ENCODE measurements at regions not wholly inside any gene's neighbourhood (a gene's known extent, or its start where the extent isn't known, plus 50 kb on each side); places are given as distances from the start of the nearest gene placed in this dataset.
"Not testable (repeated sequence)": the region's sequence is repeated elsewhere in the genome, so short reads cannot be mapped to it uniquely, and the experiment has no call there.

- H3K27me3 ChIP-seq (ENCODE audit: control insufficient read depth, insufficient read depth, low read length); H3K4me3 ChIP-seq (ENCODE audit: low read length); H3K27me3 Mint-ChIP-seq (ENCODE audit: low read depth in 2 of 2); H3K27ac ChIP-seq (ENCODE audit: low read length); H3K36me3 Mint-ChIP-seq; H3K4me3 Mint-ChIP-seq; H3K9me3 ChIP-seq (ENCODE audit: control insufficient read depth, insufficient read depth, low read length); intact Hi-C loops (cut with micrococcal nuclease); H3K36me3 ChIP-seq (ENCODE audit: control insufficient read depth, insufficient read depth, low read length); H3K4me1 ChIP-seq (ENCODE audit: control insufficient read depth, insufficient read depth, low read length); H3K27ac Mint-ChIP-seq; DNase-seq; H3K4me1 Mint-ChIP-seq; ATAC-seq; H3K9me3 Mint-ChIP-seq: not testable (repeated sequence)
- no CpG with 5 or more reads among the region's 4 CpGs for WGBS (ENCODE audit: insufficient coverage)
These were observed 289.2 kb upstream of the SPATA31A3 start for GRCh38 chr9:67281574-67281973.

DNA sequence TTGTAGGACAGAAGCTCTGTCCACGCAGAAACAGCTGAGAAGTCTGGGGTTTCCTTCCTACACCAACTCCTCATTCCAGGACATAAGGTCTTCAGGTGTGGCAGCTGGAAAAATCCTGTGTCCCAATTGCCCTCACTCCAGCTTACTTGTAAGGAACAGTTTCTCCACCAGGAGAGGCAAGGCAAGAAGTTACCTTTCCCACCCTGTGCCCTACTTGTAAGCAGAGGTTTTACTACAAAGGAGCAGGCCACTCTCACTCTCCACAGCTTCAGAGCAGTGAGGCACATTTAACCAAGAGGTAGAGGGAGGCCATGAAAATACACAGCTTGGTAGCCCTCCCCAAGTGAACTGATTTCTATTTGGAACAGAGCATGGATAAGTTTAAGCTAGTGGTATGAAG is 277.3 kb upstream of the SPATA31A3 start:
- DNase-seq; H3K27ac Mint-ChIP-seq; H3K36me3 ChIP-seq (ENCODE audit: control insufficient read depth, insufficient read depth, low read length); H3K9me3 Mint-ChIP-seq; H3K27me3 Mint-ChIP-seq (ENCODE audit: low read depth in 2 of 2); H3K4me1 Mint-ChIP-seq; H3K27me3 ChIP-seq (ENCODE audit: control insufficient read depth, insufficient read depth, low read length); ATAC-seq; intact Hi-C loops (cut with micrococcal nuclease); H3K4me3 ChIP-seq (ENCODE audit: low read length); H3K36me3 Mint-ChIP-seq; H3K4me3 Mint-ChIP-seq; H3K27ac ChIP-seq (ENCODE audit: low read length); H3K4me1 ChIP-seq (ENCODE audit: control insufficient read depth, insufficient read depth, low read length); H3K9me3 ChIP-seq (ENCODE audit: control insufficient read depth, insufficient read depth, low read length): not testable (repeated sequence)
- no CpG with 5 or more reads among the region's 1 CpG for WGBS (ENCODE audit: insufficient coverage)

DNA sequence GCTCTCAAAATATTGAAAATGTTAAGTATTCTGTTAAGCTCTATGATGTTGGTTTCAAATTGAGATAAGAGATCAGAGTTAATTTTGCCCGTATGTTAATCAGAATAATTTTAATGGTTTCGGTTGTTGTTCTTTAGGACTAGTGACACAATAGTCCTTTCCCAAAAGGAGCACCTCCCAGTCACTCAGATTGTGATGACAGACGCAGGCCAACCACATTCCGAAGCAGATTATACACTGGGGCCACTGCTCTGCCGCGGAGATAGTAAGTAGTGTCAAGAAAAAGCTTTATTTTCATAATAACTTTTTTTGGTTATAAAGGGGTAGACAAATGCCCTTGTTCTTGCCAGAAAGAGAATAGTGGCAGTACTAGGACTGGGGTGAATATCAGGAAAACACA is 265.5 kb upstream of the SPATA31A3 start:
- H3K4me3 ChIP-seq (ENCODE audit: low read length); H3K36me3 ChIP-seq (ENCODE audit: control insufficient read depth, insufficient read depth, low read length); H3K27ac Mint-ChIP-seq; H3K4me3 Mint-ChIP-seq; H3K27me3 Mint-ChIP-seq (ENCODE audit: low read depth in 2 of 2); H3K36me3 Mint-ChIP-seq; H3K4me1 ChIP-seq (ENCODE audit: control insufficient read depth, insufficient read depth, low read length); H3K27me3 ChIP-seq (ENCODE audit: control insufficient read depth, insufficient read depth, low read length); H3K9me3 Mint-ChIP-seq; H3K27ac ChIP-seq (ENCODE audit: low read length); ATAC-seq; H3K9me3 ChIP-seq (ENCODE audit: control insufficient read depth, insufficient read depth, low read length); DNase-seq; H3K4me1 Mint-ChIP-seq; intact Hi-C loops (cut with micrococcal nuclease): not testable (repeated sequence)
- no CpG with 5 or more reads among the region's 6 CpGs for WGBS (ENCODE audit: insufficient coverage)

DNA sequence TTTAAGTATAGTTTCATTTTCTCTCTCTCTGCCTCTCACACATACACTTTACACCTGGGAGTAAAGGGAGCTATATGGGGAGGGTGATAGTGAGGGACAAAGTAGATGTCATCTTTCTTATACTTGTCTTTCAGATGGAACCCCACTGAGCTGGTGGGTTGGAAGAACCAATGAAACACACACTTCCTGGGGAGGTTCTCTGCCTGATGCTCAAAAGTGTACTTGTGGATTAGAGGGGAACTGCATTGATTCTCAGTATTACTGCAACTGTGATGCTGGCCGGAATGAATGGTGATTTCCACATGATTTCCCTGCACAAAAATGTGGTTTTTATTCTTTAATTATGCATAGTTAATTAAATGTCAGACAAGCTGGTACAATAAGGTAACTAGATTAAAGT is 256.6 kb upstream of the SPATA31A3 start:
- DNase-seq; H3K36me3 ChIP-seq (ENCODE audit: control insufficient read depth, insufficient read depth, low read length); H3K9me3 Mint-ChIP-seq; H3K36me3 Mint-ChIP-seq; H3K4me1 ChIP-seq (ENCODE audit: control insufficient read depth, insufficient read depth, low read length); H3K4me1 Mint-ChIP-seq; ATAC-seq; H3K27ac ChIP-seq (ENCODE audit: low read length); H3K9me3 ChIP-seq (ENCODE audit: control insufficient read depth, insufficient read depth, low read length); intact Hi-C loops (cut with micrococcal nuclease); H3K4me3 Mint-ChIP-seq; H3K27me3 Mint-ChIP-seq (ENCODE audit: low read depth in 2 of 2); H3K27ac Mint-ChIP-seq; H3K4me3 ChIP-seq (ENCODE audit: low read length); H3K27me3 ChIP-seq (ENCODE audit: control insufficient read depth, insufficient read depth, low read length): not testable (repeated sequence)
- no CpG with 5 or more reads among the region's 1 CpG for WGBS (ENCODE audit: insufficient coverage)

GRCh38 chr9:67212073-67212472 is 219.7 kb upstream of the SPATA31A3 start:
- WGBS (ENCODE audit: insufficient coverage) = 93% methylated on average over 8 of the region's 16 CpGs
- H3K27ac ChIP-seq (ENCODE audit: low read length); H3K27ac Mint-ChIP-seq; H3K4me3 ChIP-seq (ENCODE audit: low read length); H3K9me3 Mint-ChIP-seq; H3K36me3 ChIP-seq (ENCODE audit: control insufficient read depth, insufficient read depth, low read length); H3K4me3 Mint-ChIP-seq; H3K27me3 ChIP-seq (ENCODE audit: control insufficient read depth, insufficient read depth, low read length); ATAC-seq; intact Hi-C loops (cut with micrococcal nuclease); DNase-seq; H3K4me1 Mint-ChIP-seq; H3K27me3 Mint-ChIP-seq (ENCODE audit: low read depth in 2 of 2); H3K4me1 ChIP-seq (ENCODE audit: control insufficient read depth, insufficient read depth, low read length); H3K9me3 ChIP-seq (ENCODE audit: control insufficient read depth, insufficient read depth, low read length); H3K36me3 Mint-ChIP-seq: not testable (repeated sequence)

GRCh38 chr9:67210842-67211241 is 218.5 kb upstream of the SPATA31A3 start:
- H3K4me3 Mint-ChIP-seq; H3K4me1 Mint-ChIP-seq; H3K36me3 ChIP-seq (ENCODE audit: control insufficient read depth, insufficient read depth, low read length); H3K36me3 Mint-ChIP-seq; intact Hi-C loops (cut with micrococcal nuclease); ATAC-seq; H3K4me1 ChIP-seq (ENCODE audit: control insufficient read depth, insufficient read depth, low read length); H3K27me3 ChIP-seq (ENCODE audit: control insufficient read depth, insufficient read depth, low read length); H3K27me3 Mint-ChIP-seq (ENCODE audit: low read depth in 2 of 2); H3K4me3 ChIP-seq (ENCODE audit: low read length); H3K27ac ChIP-seq (ENCODE audit: low read length); H3K27ac Mint-ChIP-seq; H3K9me3 ChIP-seq (ENCODE audit: control insufficient read depth, insufficient read depth, low read length); DNase-seq; H3K9me3 Mint-ChIP-seq: not testable (repeated sequence)
- WGBS (ENCODE audit: insufficient coverage) = no CpG with 5 or more reads among the region's 3 CpGs

- intact Hi-C loops (cut with micrococcal nuclease); H3K4me1 Mint-ChIP-seq; H3K4me1 ChIP-seq (ENCODE audit: control insufficient read depth, insufficient read depth, low read length); H3K36me3 ChIP-seq (ENCODE audit: control insufficient read depth, insufficient read depth, low read length); H3K27me3 ChIP-seq (ENCODE audit: control insufficient read depth, insufficient read depth, low read length); H3K4me3 Mint-ChIP-seq; H3K9me3 Mint-ChIP-seq; H3K9me3 ChIP-seq (ENCODE audit: control insufficient read depth, insufficient read depth, low read length); H3K27ac ChIP-seq (ENCODE audit: low read length); H3K36me3 Mint-ChIP-seq; ATAC-seq; DNase-seq; H3K4me3 ChIP-seq (ENCODE audit: low read length); H3K27ac Mint-ChIP-seq; H3K27me3 Mint-ChIP-seq (ENCODE audit: low read depth in 2 of 2): not testable (repeated sequence)
- no CpG with 5 or more reads among the region's 6 CpGs for WGBS (ENCODE audit: insufficient coverage)
These were observed 216.6 kb upstream of the SPATA31A3 start for GRCh38 chr9:67208831-67209437.

DNA sequence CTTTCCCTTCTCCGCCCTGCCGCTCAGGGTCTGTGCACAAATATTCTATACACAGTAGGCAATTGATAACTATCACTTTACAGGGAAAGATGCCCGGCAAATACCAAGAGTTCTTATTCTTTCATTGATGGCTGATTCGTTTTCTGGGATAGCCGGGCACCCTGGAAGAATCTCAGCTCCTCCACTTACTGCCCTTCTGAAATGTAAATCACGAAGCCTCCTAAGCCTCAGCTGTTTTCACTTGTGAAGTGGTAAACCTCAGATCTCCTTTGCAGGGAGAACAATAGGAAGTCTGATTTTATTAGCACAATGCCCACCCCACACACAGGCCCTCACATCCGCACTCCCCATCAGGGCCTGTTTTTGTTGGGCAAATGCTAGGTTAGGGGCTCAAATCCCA is 203.8 kb upstream of the SPATA31A3 start:
- not testable (repeated sequence) for H3K27me3 Mint-ChIP-seq (ENCODE audit: low read depth in 2 of 2)

More for the DNA sequence above, 203.8 kb upstream of the SPATA31A3 start:
- H3K4me1 Mint-ChIP-seq; H3K36me3 Mint-ChIP-seq; H3K4me3 ChIP-seq (ENCODE audit: low read length); H3K4me1 ChIP-seq (ENCODE audit: control insufficient read depth, insufficient read depth, low read length); H3K9me3 Mint-ChIP-seq; intact Hi-C loops (cut with micrococcal nuclease); H3K27ac Mint-ChIP-seq; H3K27ac ChIP-seq (ENCODE audit: low read length); H3K27me3 ChIP-seq (ENCODE audit: control insufficient read depth, insufficient read depth, low read length); ATAC-seq; H3K4me3 Mint-ChIP-seq; H3K36me3 ChIP-seq (ENCODE audit: control insufficient read depth, insufficient read depth, low read length); DNase-seq; H3K9me3 ChIP-seq (ENCODE audit: control insufficient read depth, insufficient read depth, low read length): not testable (repeated sequence)
- WGBS (ENCODE audit: insufficient coverage) = no CpG with 5 or more reads among the region's 7 CpGs
